Activated effector memory CD4-positive, alpha-beta T cell treated with Interleukin-2 at 50 U/mL for 16 hours (primary cell): ENCODE measurements at regions not wholly inside any gene's neighbourhood (a gene's known extent, or its start where the extent isn't known, plus 50 kb on each side); places are given as distances from the start of the nearest gene placed in this dataset.

Source experiments
- DNase-seq: peaks from one replicate; pipeline ENCODE4 v3.0.0-alpha.2; 2020

- DNase-seq, result no peak
Measured at GRCh38 chr7:36802459-36803135, 78.3 kb upstream of the AOAH start.

DNA sequence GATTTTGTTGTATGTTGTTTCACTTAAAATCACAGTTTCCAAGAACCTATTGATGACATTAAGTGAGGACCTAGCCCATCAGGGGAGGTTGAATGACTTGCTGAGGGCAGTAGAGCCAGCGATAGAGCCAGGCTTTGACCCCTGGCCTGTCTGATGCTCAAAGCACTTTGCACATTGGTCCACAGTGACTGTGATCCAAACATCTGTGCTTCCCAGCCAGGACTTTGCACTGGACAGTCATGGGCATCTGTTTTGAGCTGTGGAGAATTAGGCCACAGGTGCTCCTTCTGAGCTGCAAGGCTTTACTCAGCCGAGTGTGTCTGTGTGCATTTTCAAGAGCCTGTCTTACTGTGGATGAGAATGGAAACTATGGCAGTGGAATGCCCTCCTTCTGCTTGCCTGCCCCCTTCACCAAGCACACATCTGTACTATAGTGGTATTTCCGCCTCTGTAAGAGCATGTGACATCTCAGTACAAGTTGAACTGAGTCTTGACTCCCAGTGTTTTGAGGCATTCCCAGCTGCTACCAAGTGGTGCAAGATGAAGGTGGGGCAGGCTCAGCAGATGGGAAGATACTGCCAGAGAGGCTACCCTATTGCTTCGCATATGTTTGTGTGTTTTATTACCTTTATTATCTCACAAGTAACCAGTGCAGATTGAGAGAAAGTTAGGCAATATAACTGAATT lies 72.7 kb upstream of the AOAH start:
- no peak for DNase-seq

GRCh38 chr7:36795451-36796021 lies 71.2 kb upstream of the AOAH start:
- DNase-seq, result no peak

- no peak for DNase-seq
Measured at GRCh38 chr7:36794689-36795088, 70.4 kb upstream of the AOAH start.

- no peak for DNase-seq
Measured at GRCh38 chr7:36792421-36792820, 68.1 kb upstream of the AOAH start.

DNA sequence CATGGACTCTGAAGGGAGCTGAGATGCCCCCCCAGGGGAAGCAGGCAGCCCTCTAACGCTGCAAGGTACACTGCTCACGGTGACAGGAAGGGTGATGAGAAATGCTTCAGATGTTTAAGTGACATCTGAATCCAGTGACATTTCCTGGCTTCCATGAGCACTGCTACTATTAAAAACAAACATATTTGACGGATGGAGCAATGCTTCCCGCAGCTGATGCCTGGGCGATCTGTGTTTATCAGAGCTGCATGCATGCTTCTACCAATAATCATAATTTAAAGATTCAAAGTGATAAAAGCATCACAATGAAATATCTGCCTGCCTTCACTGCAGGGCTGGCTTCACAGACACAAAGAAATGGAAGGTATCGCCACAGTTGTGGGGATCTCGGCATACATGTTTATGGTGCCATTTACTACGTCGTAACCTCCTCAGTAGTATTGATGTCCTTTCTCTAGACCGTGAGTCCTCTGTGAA lies 66.1 kb upstream of the AOAH start:
- no peak for DNase-seq

DNA sequence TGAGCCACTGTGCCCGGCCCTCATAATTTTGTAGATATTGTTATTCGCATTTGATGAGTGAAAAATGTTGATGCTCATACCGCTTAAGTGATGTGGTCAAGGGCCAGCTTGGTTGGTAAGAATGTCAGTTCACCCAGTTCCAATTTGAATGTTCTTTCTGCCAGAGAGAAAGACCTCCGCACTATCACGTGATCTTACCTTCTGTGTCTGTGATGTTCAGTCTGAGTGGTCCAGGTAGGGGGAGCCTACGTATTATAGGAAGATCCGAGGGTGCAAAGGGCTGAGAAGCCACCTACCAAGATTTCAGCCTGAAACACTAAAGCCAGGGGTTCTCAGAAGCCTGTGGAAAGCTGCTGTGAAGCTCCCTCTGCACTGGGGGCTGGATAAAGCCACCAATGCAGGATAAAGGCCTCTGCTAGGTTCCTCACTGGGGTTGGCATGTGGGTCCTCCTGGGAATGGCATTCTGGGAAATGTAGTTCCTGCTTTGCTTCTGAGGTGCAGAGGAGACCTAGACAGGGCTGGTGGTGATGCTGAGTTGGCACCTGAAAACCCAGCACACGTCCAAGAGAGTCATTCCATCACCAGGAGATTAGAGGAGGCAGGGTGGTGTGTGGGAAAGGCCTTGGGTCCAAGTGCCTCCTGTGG lies 64.7 kb upstream of the AOAH start:
- no peak for DNase-seq

GRCh38 chr7:36787933-36788378 lies 63.7 kb upstream of the AOAH start:
- no peak for DNase-seq

GRCh38 chr7:36784991-36785940 lies 61.0 kb upstream of the AOAH start:
- peak; percentile 54 for DNase-seq

DNA sequence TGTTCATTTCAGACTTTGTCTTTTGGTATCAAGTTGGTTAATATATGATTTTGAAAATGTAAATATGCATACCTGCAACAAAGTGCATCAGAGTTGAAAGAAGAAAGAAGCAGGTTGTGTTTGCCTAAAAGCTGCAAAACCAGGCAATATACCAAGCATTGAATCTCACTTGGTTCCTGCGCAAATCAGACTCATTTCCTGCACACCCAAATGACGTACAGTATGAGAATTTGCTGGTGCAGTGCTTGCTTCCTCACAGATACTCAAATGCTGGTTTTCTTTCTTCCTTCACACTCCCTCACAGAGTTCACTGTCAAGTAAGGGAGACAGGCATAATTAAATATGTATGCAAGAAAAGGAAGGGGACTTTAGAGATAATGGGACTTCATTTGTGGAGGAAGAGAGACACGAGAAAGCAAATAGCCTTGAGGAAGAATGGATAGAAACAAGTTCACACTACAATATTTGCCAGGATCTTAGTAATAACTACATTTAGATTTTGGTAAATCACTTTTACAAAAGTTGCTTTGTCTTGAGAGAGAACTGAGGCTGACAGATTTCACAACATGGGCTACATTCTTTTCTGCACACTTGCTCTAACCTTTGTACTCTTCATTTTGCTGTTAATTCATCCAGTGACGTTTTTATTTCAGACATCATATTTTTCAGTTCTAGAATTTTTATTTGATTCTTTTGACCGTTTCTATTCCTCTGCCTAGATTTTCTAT lies 56.9 kb upstream of the AOAH start:
- DNase-seq, result no peak

GRCh38 chr7:36777855-36778254 lies 53.6 kb upstream of the AOAH start:
- no peak for DNase-seq

- DNase-seq, result peak; percentile 28
Measured at GRCh38 chr7:36777062-36777461, 52.8 kb upstream of the AOAH start.

- DNase-seq, result no peak
Measured at GRCh38 chr7:36775676-36776075, 51.4 kb upstream of the AOAH start.

GRCh38 chr7:36775061-36775620 lies 50.8 kb upstream of the AOAH start:
- no peak for DNase-seq
